ENCODE measurements at regions not wholly inside any gene's neighbourhood (a gene's known extent, or its start where the extent isn't known, plus 50 kb on each side); places are given as distances from the start of the nearest gene placed in this dataset.

DNA sequence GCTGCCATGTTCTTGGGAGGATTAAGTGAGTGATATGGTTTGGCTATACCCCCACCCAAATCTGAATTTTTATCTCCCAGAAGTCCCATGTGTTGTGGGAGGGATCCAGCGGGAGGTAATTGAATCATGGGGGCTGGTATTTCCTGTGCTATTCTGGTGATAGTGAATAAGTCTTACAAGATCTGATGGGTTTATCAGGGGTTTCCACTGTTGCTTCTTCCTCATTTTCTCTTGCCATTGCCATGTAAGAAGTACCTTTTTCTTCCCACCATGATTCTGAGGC, 291.4 kb downstream of the KCNS3 start:
- TF ChIP-seq SP1 (IDR thresholded peaks at IDR 0.05), result no peak
- TF ChIP-seq, protein P1, sequence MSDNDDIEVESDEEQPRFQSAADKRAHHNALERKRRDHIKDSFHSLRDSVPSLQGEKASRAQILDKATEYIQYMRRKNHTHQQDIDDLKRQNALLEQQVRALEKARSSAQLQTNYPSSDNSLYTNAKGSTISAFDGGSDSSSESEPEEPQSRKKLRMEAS (IDR thresholded peaks at IDR 0.05), result no peak
- TF ChIP-seq RAD21 (IDR thresholded peaks at IDR 0.05), result no peak
- no peak for TF ChIP-seq TAF1 (conservative IDR thresholded peaks at IDR 0.05)
- no peak for TF ChIP-seq HNF4G (IDR thresholded peaks at IDR 0.05)
- TF ChIP-seq HNF4A (conservative IDR thresholded peaks at IDR 0.05), result no peak
- TF ChIP-seq JUND (IDR thresholded peaks at IDR 0.05), result no peak
- no peak for TF ChIP-seq RXRA (IDR thresholded peaks at IDR 0.05)
- TF ChIP-seq, protein P2, sequence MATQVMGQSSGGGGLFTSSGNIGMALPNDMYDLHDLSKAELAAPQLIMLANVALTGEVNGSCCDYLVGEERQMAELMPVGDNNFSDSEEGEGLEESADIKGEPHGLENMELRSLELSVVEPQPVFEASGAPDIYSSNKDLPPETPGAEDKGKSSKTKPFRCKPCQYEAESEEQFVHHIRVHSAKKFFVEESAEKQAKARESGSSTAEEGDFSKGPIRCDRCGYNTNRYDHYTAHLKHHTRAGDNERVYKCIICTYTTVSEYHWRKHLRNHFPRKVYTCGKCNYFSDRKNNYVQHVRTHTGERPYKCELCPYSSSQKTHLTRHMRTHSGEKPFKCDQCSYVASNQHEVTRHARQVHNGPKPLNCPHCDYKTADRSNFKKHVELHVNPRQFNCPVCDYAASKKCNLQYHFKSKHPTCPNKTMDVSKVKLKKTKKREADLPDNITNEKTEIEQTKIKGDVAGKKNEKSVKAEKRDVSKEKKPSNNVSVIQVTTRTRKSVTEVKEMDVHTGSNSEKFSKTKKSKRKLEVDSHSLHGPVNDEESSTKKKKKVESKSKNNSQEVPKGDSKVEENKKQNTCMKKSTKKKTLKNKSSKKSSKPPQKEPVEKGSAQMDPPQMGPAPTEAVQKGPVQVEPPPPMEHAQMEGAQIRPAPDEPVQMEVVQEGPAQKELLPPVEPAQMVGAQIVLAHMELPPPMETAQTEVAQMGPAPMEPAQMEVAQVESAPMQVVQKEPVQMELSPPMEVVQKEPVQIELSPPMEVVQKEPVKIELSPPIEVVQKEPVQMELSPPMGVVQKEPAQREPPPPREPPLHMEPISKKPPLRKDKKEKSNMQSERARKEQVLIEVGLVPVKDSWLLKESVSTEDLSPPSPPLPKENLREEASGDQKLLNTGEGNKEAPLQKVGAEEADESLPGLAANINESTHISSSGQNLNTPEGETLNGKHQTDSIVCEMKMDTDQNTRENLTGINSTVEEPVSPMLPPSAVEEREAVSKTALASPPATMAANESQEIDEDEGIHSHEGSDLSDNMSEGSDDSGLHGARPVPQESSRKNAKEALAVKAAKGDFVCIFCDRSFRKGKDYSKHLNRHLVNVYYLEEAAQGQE (IDR thresholded peaks at IDR 0.05), result no peak
- no peak for TF ChIP-seq EGR1 (IDR thresholded peaks at IDR 0.05; ENCODE audit: low read depth in 2 of 2)
- no peak for TF ChIP-seq FOXA1 (IDR thresholded peaks at IDR 0.05)
- no peak for TF ChIP-seq YY1 (IDR thresholded peaks at IDR 0.05)
- TF ChIP-seq, protein P3, sequence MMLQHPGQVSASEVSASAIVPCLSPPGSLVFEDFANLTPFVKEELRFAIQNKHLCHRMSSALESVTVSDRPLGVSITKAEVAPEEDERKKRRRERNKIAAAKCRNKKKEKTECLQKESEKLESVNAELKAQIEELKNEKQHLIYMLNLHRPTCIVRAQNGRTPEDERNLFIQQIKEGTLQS (IDR thresholded peaks at IDR 0.05), result no peak
- no peak overlapping the region for H3K27ac ChIP-seq (ENCODE audit: low read depth in 1 of 2, low read length in 2 of 2)
- no peak overlapping the region for H3K9ac ChIP-seq (ENCODE audit: low read depth in 1 of 2, low read length in 2 of 2)
- 66% methylated on average over 1 of the region's 1 CpG for WGBS
- no peaks in the 10 kb centered on the region for H3K36me3 ChIP-seq (ENCODE audit: control insufficient read depth in 4 of 4, insufficient read depth in 3 of 4, low read depth in 1 of 4, low read length in 3 of 4)
- no peak overlapping the region for H3K4me3 ChIP-seq (ENCODE audit: low read depth in 1 of 3, low read length in 3 of 3)
- no peaks in the 10 kb centered on the region for H3K4me1 ChIP-seq (ENCODE audit: control insufficient read depth in 4 of 4, insufficient read depth in 4 of 4, low read length in 3 of 4)
- H3K27me3 ChIP-seq (ENCODE audit: control insufficient read depth in 4 of 4, insufficient read depth in 4 of 4, low read length in 3 of 4), result peaks cover 0 to 2% (median 0%) of the 10 kb centered on the region in 4 donors
- no peak for DNase-seq (ENCODE audit: low spot score)
- no peaks in the 10 kb centered on the region for H3K9me3 ChIP-seq (ENCODE audit: control insufficient read depth in 4 of 4, low read length in 3 of 4)

DNA sequence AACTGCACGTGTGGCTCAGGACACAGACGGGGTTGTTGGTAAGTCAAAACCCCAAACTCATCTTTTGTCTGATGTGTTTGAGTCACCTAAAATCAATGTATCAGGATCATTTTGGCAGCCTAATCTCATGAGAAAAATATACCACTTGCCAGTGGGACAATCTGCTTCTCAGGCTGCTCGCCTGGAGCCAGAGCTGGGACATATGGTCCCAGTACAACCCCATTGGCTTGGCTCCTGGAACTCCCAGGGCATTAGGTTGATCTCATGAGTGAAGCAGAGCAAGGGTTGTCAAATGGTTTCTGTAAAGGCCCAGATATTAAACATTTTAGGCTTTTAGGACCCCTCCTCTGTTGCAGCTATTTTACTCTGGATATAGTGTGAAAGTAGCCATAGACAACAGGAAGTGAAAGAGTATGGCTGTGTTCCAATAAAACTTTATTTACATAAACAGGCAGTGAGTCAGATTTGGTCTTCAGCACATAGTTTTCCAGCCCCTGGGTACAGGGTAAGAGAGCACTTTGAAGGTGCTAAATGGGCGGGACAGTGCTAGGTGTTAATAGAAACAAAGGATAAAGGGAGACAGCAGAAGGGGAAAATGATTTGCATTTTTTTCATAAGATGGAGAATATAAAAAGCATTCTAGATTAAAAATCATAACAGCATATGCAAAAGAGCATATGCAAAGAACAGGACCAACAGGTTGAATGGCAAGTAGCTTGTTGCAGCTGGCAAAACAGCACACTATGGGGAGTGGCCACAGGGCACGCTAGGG, 290.8 kb downstream of the KCNS3 start:
- no peak overlapping the region for H3K9ac ChIP-seq (ENCODE audit: low read depth in 1 of 2, low read length in 2 of 2)
- no peaks in the 10 kb centered on the region for H3K9me3 ChIP-seq (ENCODE audit: control insufficient read depth in 4 of 4, low read length in 3 of 4)
- H3K36me3 ChIP-seq (ENCODE audit: control insufficient read depth in 4 of 4, insufficient read depth in 3 of 4, low read depth in 1 of 4, low read length in 3 of 4), result no peaks in the 10 kb centered on the region
- no peak for DNase-seq (ENCODE audit: low spot score)
- 87% methylated on average over 5 of the region's 5 CpGs for WGBS
- no peaks in the 10 kb centered on the region for H3K4me1 ChIP-seq (ENCODE audit: control insufficient read depth in 4 of 4, insufficient read depth in 4 of 4, low read length in 3 of 4)
- H3K4me3 ChIP-seq (ENCODE audit: low read depth in 1 of 3, low read length in 3 of 3), result no peak overlapping the region
- H3K27ac ChIP-seq (ENCODE audit: low read depth in 1 of 2, low read length in 2 of 2), result no peak overlapping the region
- H3K27me3 ChIP-seq (ENCODE audit: control insufficient read depth in 4 of 4, insufficient read depth in 4 of 4, low read length in 3 of 4), result peaks cover 0 to 2% (median 0%) of the 10 kb centered on the region in 4 donors
- TF ChIP-seq, protein P4, sequence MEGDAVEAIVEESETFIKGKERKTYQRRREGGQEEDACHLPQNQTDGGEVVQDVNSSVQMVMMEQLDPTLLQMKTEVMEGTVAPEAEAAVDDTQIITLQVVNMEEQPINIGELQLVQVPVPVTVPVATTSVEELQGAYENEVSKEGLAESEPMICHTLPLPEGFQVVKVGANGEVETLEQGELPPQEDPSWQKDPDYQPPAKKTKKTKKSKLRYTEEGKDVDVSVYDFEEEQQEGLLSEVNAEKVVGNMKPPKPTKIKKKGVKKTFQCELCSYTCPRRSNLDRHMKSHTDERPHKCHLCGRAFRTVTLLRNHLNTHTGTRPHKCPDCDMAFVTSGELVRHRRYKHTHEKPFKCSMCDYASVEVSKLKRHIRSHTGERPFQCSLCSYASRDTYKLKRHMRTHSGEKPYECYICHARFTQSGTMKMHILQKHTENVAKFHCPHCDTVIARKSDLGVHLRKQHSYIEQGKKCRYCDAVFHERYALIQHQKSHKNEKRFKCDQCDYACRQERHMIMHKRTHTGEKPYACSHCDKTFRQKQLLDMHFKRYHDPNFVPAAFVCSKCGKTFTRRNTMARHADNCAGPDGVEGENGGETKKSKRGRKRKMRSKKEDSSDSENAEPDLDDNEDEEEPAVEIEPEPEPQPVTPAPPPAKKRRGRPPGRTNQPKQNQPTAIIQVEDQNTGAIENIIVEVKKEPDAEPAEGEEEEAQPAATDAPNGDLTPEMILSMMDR (IDR thresholded peaks at IDR 0.05; ENCODE audit: low read depth, low read length, missing input control), result no peak
- TF ChIP-seq, protein P1 (IDR thresholded peaks at IDR 0.05), result no peak
- TF ChIP-seq FOXA1 (IDR thresholded peaks at IDR 0.05) (no peak), SP1 (IDR thresholded peaks at IDR 0.05) (no peak), FOXA2 (IDR thresholded peaks at IDR 0.05) (no peak), GABPA (IDR thresholded peaks at IDR 0.05 in 1 of 2, conservative IDR thresholded peaks at IDR 0.05 in 1 of 2) (no peak), NR2F2 (IDR thresholded peaks at IDR 0.05) (no peak), YY1 (IDR thresholded peaks at IDR 0.05) (no peak), RXRA (IDR thresholded peaks at IDR 0.05) (no peak), HNF4A (conservative IDR thresholded peaks at IDR 0.05) (no peak), TAF1 (conservative IDR thresholded peaks at IDR 0.05) (no peak), EGR1 (IDR thresholded peaks at IDR 0.05; ENCODE audit: low read depth in 2 of 2) (no peak), RAD21 (IDR thresholded peaks at IDR 0.05) (no peak), HNF4G (IDR thresholded peaks at IDR 0.05) (no peak), JUND (IDR thresholded peaks at IDR 0.05) (no peak)
- TF ChIP-seq, protein P3 (IDR thresholded peaks at IDR 0.05), result no peak
- TF ChIP-seq, protein P2 (IDR thresholded peaks at IDR 0.05), result no peak
- TF ChIP-seq, protein P5, sequence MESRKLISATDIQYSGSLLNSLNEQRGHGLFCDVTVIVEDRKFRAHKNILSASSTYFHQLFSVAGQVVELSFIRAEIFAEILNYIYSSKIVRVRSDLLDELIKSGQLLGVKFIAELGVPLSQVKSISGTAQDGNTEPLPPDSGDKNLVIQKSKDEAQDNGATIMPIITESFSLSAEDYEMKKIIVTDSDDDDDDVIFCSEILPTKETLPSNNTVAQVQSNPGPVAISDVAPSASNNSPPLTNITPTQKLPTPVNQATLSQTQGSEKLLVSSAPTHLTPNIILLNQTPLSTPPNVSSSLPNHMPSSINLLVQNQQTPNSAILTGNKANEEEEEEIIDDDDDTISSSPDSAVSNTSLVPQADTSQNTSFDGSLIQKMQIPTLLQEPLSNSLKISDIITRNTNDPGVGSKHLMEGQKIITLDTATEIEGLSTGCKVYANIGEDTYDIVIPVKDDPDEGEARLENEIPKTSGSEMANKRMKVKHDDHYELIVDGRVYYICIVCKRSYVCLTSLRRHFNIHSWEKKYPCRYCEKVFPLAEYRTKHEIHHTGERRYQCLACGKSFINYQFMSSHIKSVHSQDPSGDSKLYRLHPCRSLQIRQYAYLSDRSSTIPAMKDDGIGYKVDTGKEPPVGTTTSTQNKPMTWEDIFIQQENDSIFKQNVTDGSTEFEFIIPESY (IDR thresholded peaks at IDR 0.05), result no peak

Measured in liver (tissue), 8 donors.